GM23338 (cell line): ENCODE measurements at regions not wholly inside any gene's neighbourhood (a gene's known extent, or its start where the extent isn't known, plus 50 kb on each side); places are given as distances from the start of the nearest gene placed in this dataset.

Experiments
- ATAC-seq: fragments of 200-7000 bp; cut with Tn5 transposase; 3 replicates; pipeline ENCODE4 v1.9.1; 2020
- DNase-seq: peaks from one replicate; pipeline ENCODE4 v3.0.0-alpha.2; 2015; ENCODE audit warnings: low spot score
- H2AFZ ChIP-seq: fragments of 200-600 bp; sonication (generic); 2 replicates; pipeline ENCODE4 v1.8.0; 2016; ENCODE audit warnings: antibody characterized with exemption, mild to moderate bottlenecking, moderate library complexity
- H3F3A ChIP-seq: fragments of 200-600 bp; sonication (generic); replicated peaks from 2 replicates; pipeline ENCODE4 v1.8.0; 2017; ENCODE audit warnings: antibody characterized with exemption, mixed run types, low read depth
- H3K27ac ChIP-seq: fragments of 200-600 bp; sonication (generic); 2 replicates; pipeline ENCODE4 v1.6.1; 2016; ENCODE audit warnings: low read depth
- H3K27me3 ChIP-seq: fragments of 200-600 bp; sonication (generic); 2 replicates; pipeline ENCODE4 v1.8.0; 2016; ENCODE audit warnings: mild to moderate bottlenecking, mixed run types, moderate library complexity; ENCODE audit not compliant: insufficient read depth
- H3K36me3 ChIP-seq: fragments of 200-600 bp; sonication (generic); 2 replicates; pipeline ENCODE4 v1.8.0; 2016; ENCODE audit warnings: mild to moderate bottlenecking; ENCODE audit not compliant: insufficient read depth
- H3K4me1 ChIP-seq: fragments of 200-600 bp; sonication (generic); 2 replicates; pipeline ENCODE4 v1.8.0; 2016; ENCODE audit warnings: mild to moderate bottlenecking, moderate library complexity; ENCODE audit not compliant: insufficient read depth
- H3K4me2 ChIP-seq: fragments of 200-600 bp; sonication (generic); 2 replicates; pipeline ENCODE4 v1.7.1; 2017; ENCODE audit warnings: mixed run types
- H3K4me3 ChIP-seq: fragments of 200-600 bp; sonication (generic); 2 replicates; pipeline ENCODE4 v1.6.1; 2016; ENCODE audit warnings: mixed run types
- H3K79me2 ChIP-seq: fragments of 200-600 bp; sonication (generic); replicated peaks from 2 replicates; pipeline ENCODE4 v1.8.0; 2017; ENCODE audit warnings: mild to moderate bottlenecking; ENCODE audit not compliant: insufficient read depth
- H3K9me2 ChIP-seq: fragments of 200-600 bp; sonication (generic); 2 replicates; pipeline ENCODE4 v1.8.0; 2017; ENCODE audit not compliant: insufficient read depth
- H4K20me1 ChIP-seq: fragments of 200-600 bp; sonication (generic); replicated peaks from 2 replicates; pipeline ENCODE4 v1.8.0; 2017; ENCODE audit warnings: mild to moderate bottlenecking; ENCODE audit not compliant: insufficient read depth
- H3K27ac Mint-ChIP-seq: 2 replicates; pipeline ENCODE4 v1.8.0; 2020; ENCODE audit warnings: inconsistent platforms, mild to moderate bottlenecking, moderate library complexity, mixed read lengths
- H3K27me3 Mint-ChIP-seq: 3 replicates; pipeline ENCODE4 v1.8.0; 2022; ENCODE audit warnings: low read depth, mild to moderate bottlenecking, moderate library complexity, mixed read lengths, inconsistent platforms; ENCODE audit not compliant: insufficient read depth, poor library complexity
- H3K36me3 Mint-ChIP-seq: 3 replicates; pipeline ENCODE4 v1.8.0; 2021; ENCODE audit warnings: low read depth, mild to moderate bottlenecking, inconsistent platforms, moderate library complexity, mixed read lengths
- H3K4me1 Mint-ChIP-seq: 3 replicates; pipeline ENCODE4 v1.8.0; 2020; ENCODE audit warnings: mild to moderate bottlenecking, inconsistent platforms, mixed read lengths
- H3K4me3 Mint-ChIP-seq: 3 replicates; pipeline ENCODE4 v1.8.0; 2021; ENCODE audit warnings: moderate library complexity, mild to moderate bottlenecking, inconsistent platforms, mixed read lengths
- H3K9me3 Mint-ChIP-seq: 3 replicates; pipeline ENCODE4 v1.8.0; 2020; ENCODE audit warnings: moderate library complexity, mild to moderate bottlenecking, inconsistent platforms, mixed read lengths
- CREB1 ChIP-seq: fragments of 250-450 bp; sonication (Bioruptor Pico); IDR thresholded peaks from 2 replicates; pipeline ENCODE4 v1.5.0; 2020; ENCODE audit warnings: low read depth, mild to moderate bottlenecking, moderate library complexity
- ETS1 ChIP-seq: IDR thresholded peaks from 2 replicates; pipeline ENCODE4 v1.6.1; 2016; ENCODE audit warnings: antibody characterized with exemption
- EZH2 ChIP-seq: fragments of 200-600 bp; sonication (generic); IDR thresholded peaks from one replicate; pipeline ENCODE4 v1.8.0; 2017; ENCODE audit warnings: antibody characterized with exemption, mild to moderate bottlenecking, low read depth; ENCODE audit not compliant: unreplicated experiment
- EZH2phosphoT487 ChIP-seq: fragments of 200-600 bp; sonication (generic); IDR thresholded peaks from one replicate; pipeline ENCODE4 v1.8.1; 2018; ENCODE audit warnings: antibody characterized with exemption; ENCODE audit not compliant: unreplicated experiment
- JUNB ChIP-seq: IDR thresholded peaks from one replicate; pipeline ENCODE4 v1.6.1; 2016; ENCODE audit warnings: antibody characterized with exemption; ENCODE audit not compliant: unreplicated experiment
- NANOG ChIP-seq: IDR thresholded peaks from 2 replicates; pipeline ENCODE4 v1.6.1; 2016; ENCODE audit warnings: antibody characterized with exemption, borderline replicate concordance
- POLR2AphosphoS5 ChIP-seq: IDR thresholded peaks from 2 replicates; pipeline ENCODE4 v1.6.1; 2016; ENCODE audit warnings: antibody characterized with exemption, low read depth
- STAT1 ChIP-seq: IDR thresholded peaks from one replicate; pipeline ENCODE4 v1.6.1; 2016; ENCODE audit warnings: antibody characterized with exemption; ENCODE audit not compliant: unreplicated experiment
- ZNF114 ChIP-seq: fragments of 250-450 bp; sonication (Bioruptor Pico); IDR thresholded peaks from 2 replicates; pipeline ENCODE4 v1.5.0; 2020; ENCODE audit warnings: mild to moderate bottlenecking, moderate library complexity
- ZNF331 ChIP-seq: fragments of 250-450 bp; sonication (Bioruptor Pico); IDR thresholded peaks from 2 replicates; pipeline ENCODE4 v1.5.0; 2020; ENCODE audit warnings: low read depth, mild to moderate bottlenecking, moderate library complexity
- TF ChIP-seq, protein P1 (sequence below), 2 experiments: fragments of 200-600 bp in 1 of 2; sonication (generic) in 1 of 2; conservative IDR thresholded peaks; 2 replicates each; pipeline versions ENCODE4 v1.5.1 to v1.6.1; 2016 to 2017; ENCODE audit warnings: antibody characterized with exemption in 2 of 2, low read depth in 2 of 2, mild to moderate bottlenecking in 2 of 2, moderate library complexity in 1 of 2
- TF ChIP-seq, protein P2 (sequence below): IDR thresholded peaks from one replicate; pipeline ENCODE4 v1.6.1; 2018; ENCODE audit warnings: antibody characterized with exemption; ENCODE audit not compliant: unreplicated experiment

- H3K9me2 ChIP-seq, result 0 out of 2 replicates have a peak, but pooled peaks cover 4% of the 10 kb centered on the region
- H4K20me1 ChIP-seq, result no peaks in the 10 kb centered on the region
- no peaks in the 10 kb centered on the region for H3F3A ChIP-seq
- Mint-ChIP-seq H3K27me3 (no peaks in the 10 kb centered on the region), H3K4me1 (peaks cover 14% of the 10 kb centered on the region), H3K4me3 (no peak overlapping the region), H3K36me3 (no peaks in the 10 kb centered on the region), H3K27ac (no peak overlapping the region), H3K9me3 (no peaks in the 10 kb centered on the region)
- no peaks in the 10 kb centered on the region for H3K36me3 ChIP-seq
- no peak overlapping the region for H2AFZ ChIP-seq
- ATAC-seq (no peak), DNase-seq (no peak)
- H3K79me2 ChIP-seq, result no peaks in the 10 kb centered on the region
- H3K27ac ChIP-seq, result no peak overlapping the region
- no peak for TF ChIP-seq ETS1
- no peak for TF ChIP-seq EZH2phosphoT487
- no peak for TF ChIP-seq JUNB
- TF ChIP-seq, protein P1, sequence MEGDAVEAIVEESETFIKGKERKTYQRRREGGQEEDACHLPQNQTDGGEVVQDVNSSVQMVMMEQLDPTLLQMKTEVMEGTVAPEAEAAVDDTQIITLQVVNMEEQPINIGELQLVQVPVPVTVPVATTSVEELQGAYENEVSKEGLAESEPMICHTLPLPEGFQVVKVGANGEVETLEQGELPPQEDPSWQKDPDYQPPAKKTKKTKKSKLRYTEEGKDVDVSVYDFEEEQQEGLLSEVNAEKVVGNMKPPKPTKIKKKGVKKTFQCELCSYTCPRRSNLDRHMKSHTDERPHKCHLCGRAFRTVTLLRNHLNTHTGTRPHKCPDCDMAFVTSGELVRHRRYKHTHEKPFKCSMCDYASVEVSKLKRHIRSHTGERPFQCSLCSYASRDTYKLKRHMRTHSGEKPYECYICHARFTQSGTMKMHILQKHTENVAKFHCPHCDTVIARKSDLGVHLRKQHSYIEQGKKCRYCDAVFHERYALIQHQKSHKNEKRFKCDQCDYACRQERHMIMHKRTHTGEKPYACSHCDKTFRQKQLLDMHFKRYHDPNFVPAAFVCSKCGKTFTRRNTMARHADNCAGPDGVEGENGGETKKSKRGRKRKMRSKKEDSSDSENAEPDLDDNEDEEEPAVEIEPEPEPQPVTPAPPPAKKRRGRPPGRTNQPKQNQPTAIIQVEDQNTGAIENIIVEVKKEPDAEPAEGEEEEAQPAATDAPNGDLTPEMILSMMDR (conservative IDR thresholded peaks at IDR 0.05; ENCODE audit: low read depth in 2 of 2), result no peak
- TF ChIP-seq EZH2, result no peak
- TF ChIP-seq, protein P2, sequence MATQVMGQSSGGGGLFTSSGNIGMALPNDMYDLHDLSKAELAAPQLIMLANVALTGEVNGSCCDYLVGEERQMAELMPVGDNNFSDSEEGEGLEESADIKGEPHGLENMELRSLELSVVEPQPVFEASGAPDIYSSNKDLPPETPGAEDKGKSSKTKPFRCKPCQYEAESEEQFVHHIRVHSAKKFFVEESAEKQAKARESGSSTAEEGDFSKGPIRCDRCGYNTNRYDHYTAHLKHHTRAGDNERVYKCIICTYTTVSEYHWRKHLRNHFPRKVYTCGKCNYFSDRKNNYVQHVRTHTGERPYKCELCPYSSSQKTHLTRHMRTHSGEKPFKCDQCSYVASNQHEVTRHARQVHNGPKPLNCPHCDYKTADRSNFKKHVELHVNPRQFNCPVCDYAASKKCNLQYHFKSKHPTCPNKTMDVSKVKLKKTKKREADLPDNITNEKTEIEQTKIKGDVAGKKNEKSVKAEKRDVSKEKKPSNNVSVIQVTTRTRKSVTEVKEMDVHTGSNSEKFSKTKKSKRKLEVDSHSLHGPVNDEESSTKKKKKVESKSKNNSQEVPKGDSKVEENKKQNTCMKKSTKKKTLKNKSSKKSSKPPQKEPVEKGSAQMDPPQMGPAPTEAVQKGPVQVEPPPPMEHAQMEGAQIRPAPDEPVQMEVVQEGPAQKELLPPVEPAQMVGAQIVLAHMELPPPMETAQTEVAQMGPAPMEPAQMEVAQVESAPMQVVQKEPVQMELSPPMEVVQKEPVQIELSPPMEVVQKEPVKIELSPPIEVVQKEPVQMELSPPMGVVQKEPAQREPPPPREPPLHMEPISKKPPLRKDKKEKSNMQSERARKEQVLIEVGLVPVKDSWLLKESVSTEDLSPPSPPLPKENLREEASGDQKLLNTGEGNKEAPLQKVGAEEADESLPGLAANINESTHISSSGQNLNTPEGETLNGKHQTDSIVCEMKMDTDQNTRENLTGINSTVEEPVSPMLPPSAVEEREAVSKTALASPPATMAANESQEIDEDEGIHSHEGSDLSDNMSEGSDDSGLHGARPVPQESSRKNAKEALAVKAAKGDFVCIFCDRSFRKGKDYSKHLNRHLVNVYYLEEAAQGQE, result no peak
- TF ChIP-seq ZNF114 (CRISPR knock-in tag), result no peak
- H3K27me3 ChIP-seq, result no peaks in the 10 kb centered on the region
- peaks cover 12% of the 10 kb centered on the region for H3K4me1 ChIP-seq
- H3K4me2 ChIP-seq, result no peak overlapping the region
- no peak overlapping the region for H3K4me3 ChIP-seq
These were observed 465.2 kb downstream of the LRIG3 start for GRCh38 chr12:58455136-58455535.

DNA sequence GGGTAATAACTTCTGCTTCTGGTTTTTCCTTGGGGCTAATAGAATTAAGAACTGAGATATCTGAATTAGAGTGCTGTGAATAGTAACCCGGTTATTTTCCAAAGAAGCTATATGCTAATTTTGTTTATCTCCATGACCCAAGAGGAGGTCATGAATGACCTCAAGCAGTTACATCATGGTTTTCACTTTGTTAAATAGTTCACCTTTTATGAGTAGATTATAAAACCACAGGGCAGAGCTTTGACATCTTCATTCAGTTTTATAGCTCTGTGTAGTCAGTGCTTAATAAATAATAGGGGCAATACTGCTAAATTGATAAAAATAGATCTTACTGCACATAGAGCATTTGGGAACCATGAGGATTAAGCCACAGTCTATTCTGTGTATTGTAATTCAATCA, 462.2 kb downstream of the LRIG3 start:
- DNase-seq, result no peak
- no peaks in the 10 kb centered on the region for H3K27me3 Mint-ChIP-seq
- TF ChIP-seq NANOG (no peak), STAT1 (no peak), EZH2phosphoT487 (no peak), JUNB (no peak), ZNF331 (no peak), POLR2AphosphoS5 (no peak), ZNF114 (CRISPR knock-in tag) (no peak), CREB1 (CRISPR knock-in tag) (no peak), EZH2 (no peak)
- TF ChIP-seq, protein P2, result no peak
- TF ChIP-seq, protein P1 (conservative IDR thresholded peaks at IDR 0.05; ENCODE audit: low read depth in 2 of 2), result no peak

More for the DNA sequence above, 462.2 kb downstream of the LRIG3 start:
- Histone ChIP-seq H3K27ac (no peak overlapping the region), H4K20me1 (no peaks in the 10 kb centered on the region), H3F3A (no peaks in the 10 kb centered on the region), H2AFZ (no peak overlapping the region), H3K4me2 (no peak overlapping the region), H3K9me2 (no peaks in the 10 kb centered on the region), H3K4me3 (no peak overlapping the region), H3K36me3 (no peaks in the 10 kb centered on the region), H3K79me2 (no peaks in the 10 kb centered on the region), H3K4me1 (no peaks in the 10 kb centered on the region), H3K27me3 (no peaks in the 10 kb centered on the region)
- no peak for ATAC-seq
- no peaks in the 10 kb centered on the region for H3K9me3 Mint-ChIP-seq
- no peak overlapping the region for H3K27ac Mint-ChIP-seq
- H3K4me1 Mint-ChIP-seq, result peaks cover 3% of the 10 kb centered on the region; the same call in 2 of the 3 replicates
- no peaks in the 10 kb centered on the region for H3K36me3 Mint-ChIP-seq
- no peak overlapping the region for H3K4me3 Mint-ChIP-seq
